ENCODE measurements at regions not wholly inside any gene's neighbourhood (a gene's known extent, or its start where the extent isn't known, plus 50 kb on each side); places are given as distances from the start of the nearest gene placed in this dataset.

DNA sequence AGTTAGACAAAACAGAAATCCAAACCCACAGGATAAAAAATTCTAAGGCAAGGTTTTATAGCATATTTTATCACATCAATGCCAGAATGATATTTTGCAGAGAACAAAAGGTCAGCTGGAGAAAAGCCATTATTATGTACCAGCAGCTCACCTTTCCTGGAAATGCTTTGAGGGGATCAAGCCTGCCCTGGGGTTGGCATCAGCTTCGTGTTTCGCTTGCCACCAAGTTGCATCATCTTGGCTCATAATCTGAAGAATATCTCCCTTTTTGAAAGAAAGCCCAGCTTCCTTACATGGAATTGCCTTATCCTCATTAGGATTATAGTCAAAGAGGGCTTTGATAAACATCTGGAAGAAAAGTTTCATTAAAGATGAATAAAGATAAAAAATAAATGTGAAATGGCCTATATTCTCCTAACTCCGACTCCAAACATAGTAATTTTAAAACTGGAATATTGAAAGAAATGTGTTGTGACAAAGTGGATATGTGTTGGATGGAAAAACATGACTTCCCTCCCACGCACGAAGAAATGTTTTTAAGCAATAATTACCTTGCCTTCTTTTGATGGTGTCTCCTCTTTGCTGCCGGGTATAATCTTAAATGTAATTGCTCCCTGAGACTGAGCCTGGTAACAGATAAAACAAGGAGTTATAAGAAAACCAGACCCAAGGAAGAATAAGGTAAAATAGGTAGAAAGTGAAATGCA lies 121.3 kb upstream of the ODAD2 start:
- no peak overlapping the region for H3K9ac ChIP-seq (ENCODE audit: low read length)
- TF ChIP-seq SMC3 (conservative IDR thresholded peaks at IDR 0.05; ENCODE audit: poor library complexity) (no peak), POLR2AphosphoS5 (IDR thresholded peaks at IDR 0.05) (no peak), EP300 (conservative IDR thresholded peaks at IDR 0.05; ENCODE audit: poor library complexity, severe bottlenecking) (no peak), TAF1 (IDR thresholded peaks at IDR 0.05; ENCODE audit: low read depth) (no peak), RAD21 (conservative IDR thresholded peaks at IDR 0.05) (no peak), MXI1 (conservative IDR thresholded peaks at IDR 0.05; ENCODE audit: poor library complexity, severe bottlenecking) (no peak), EZH2 (IDR thresholded peaks at IDR 0.05; ENCODE audit: borderline replicate concordance, insufficient read depth, low read length, poor library complexity, severe bottlenecking) (no peak)
- TF ChIP-seq, protein P1, sequence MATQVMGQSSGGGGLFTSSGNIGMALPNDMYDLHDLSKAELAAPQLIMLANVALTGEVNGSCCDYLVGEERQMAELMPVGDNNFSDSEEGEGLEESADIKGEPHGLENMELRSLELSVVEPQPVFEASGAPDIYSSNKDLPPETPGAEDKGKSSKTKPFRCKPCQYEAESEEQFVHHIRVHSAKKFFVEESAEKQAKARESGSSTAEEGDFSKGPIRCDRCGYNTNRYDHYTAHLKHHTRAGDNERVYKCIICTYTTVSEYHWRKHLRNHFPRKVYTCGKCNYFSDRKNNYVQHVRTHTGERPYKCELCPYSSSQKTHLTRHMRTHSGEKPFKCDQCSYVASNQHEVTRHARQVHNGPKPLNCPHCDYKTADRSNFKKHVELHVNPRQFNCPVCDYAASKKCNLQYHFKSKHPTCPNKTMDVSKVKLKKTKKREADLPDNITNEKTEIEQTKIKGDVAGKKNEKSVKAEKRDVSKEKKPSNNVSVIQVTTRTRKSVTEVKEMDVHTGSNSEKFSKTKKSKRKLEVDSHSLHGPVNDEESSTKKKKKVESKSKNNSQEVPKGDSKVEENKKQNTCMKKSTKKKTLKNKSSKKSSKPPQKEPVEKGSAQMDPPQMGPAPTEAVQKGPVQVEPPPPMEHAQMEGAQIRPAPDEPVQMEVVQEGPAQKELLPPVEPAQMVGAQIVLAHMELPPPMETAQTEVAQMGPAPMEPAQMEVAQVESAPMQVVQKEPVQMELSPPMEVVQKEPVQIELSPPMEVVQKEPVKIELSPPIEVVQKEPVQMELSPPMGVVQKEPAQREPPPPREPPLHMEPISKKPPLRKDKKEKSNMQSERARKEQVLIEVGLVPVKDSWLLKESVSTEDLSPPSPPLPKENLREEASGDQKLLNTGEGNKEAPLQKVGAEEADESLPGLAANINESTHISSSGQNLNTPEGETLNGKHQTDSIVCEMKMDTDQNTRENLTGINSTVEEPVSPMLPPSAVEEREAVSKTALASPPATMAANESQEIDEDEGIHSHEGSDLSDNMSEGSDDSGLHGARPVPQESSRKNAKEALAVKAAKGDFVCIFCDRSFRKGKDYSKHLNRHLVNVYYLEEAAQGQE (IDR thresholded peaks at IDR 0.05; ENCODE audit: borderline replicate concordance) = no peak
- TF ChIP-seq, protein P2, sequence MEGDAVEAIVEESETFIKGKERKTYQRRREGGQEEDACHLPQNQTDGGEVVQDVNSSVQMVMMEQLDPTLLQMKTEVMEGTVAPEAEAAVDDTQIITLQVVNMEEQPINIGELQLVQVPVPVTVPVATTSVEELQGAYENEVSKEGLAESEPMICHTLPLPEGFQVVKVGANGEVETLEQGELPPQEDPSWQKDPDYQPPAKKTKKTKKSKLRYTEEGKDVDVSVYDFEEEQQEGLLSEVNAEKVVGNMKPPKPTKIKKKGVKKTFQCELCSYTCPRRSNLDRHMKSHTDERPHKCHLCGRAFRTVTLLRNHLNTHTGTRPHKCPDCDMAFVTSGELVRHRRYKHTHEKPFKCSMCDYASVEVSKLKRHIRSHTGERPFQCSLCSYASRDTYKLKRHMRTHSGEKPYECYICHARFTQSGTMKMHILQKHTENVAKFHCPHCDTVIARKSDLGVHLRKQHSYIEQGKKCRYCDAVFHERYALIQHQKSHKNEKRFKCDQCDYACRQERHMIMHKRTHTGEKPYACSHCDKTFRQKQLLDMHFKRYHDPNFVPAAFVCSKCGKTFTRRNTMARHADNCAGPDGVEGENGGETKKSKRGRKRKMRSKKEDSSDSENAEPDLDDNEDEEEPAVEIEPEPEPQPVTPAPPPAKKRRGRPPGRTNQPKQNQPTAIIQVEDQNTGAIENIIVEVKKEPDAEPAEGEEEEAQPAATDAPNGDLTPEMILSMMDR (IDR thresholded peaks at IDR 0.05; ENCODE audit: poor library complexity, severe bottlenecking) = no peak
- no peaks in the 10 kb centered on the region for H3K9me2 ChIP-seq (ENCODE audit: insufficient read depth, low read length)
- no peaks in the 10 kb centered on the region for H3K79me2 ChIP-seq (replicated peaks; ENCODE audit: insufficient read depth, low read length)
- no peaks in the 10 kb centered on the region for H3K27me3 ChIP-seq (ENCODE audit: insufficient read depth, low read depth, low read length)
- H3K4me2 ChIP-seq (ENCODE audit: low read length) = no peak overlapping the region
- H3K4me3 ChIP-seq (ENCODE audit: low read length) = no peak overlapping the region
- H3F3A ChIP-seq (ENCODE audit: insufficient read depth, low read length, poor library complexity, severe bottlenecking) = no peaks in the 10 kb centered on the region
- H3K36me3 ChIP-seq (ENCODE audit: insufficient read depth, low read length) = no peaks in the 10 kb centered on the region
- no peak overlapping the region for H2AFZ ChIP-seq (ENCODE audit: low read depth, low read length)
- H3K27ac ChIP-seq (ENCODE audit: low read length) = no peak overlapping the region
- no peaks in the 10 kb centered on the region for H3K9me3 ChIP-seq (ENCODE audit: low read length)
- H4K20me1 ChIP-seq (ENCODE audit: insufficient read depth) = no peaks in the 10 kb centered on the region

DNA sequence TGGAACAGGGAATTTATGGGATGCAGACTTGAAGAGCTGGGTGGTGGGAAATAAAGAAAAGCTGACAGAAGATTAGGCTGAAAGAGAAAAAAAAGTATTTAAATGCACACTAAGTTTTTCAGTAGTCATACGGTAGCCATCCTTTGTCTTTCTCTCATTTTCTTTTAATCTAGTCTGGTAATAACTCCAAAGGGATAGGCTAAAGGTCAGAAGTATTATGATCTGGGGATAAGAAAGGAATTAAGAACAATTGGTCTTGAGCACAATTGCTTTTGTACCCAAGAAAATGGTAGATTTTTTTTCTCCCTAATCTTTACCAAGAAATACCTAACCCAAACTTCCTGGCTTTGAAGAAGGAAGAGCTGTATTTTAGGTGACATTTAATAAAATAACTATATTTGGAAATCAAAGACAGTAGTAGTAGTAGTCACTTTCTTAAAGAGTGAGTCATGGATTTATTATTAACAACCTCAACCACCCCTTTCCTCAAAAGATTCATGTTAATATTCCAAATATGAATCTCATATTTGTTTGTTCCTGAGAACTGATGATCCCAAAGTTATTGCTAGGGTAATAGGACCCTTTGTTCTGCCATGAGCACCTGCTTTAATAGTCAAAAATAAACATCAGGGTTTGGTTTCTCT lies 120.2 kb upstream of the ODAD2 start:
- Histone ChIP-seq H3K36me3 (ENCODE audit: insufficient read depth, low read length) (no peaks in the 10 kb centered on the region), H3K9me3 (ENCODE audit: low read length) (no peaks in the 10 kb centered on the region), H3K4me2 (ENCODE audit: low read length) (no peak overlapping the region), H3F3A (ENCODE audit: insufficient read depth, low read length, poor library complexity, severe bottlenecking) (no peaks in the 10 kb centered on the region), H3K9me2 (ENCODE audit: insufficient read depth, low read length) (no peaks in the 10 kb centered on the region), H3K27ac (ENCODE audit: low read length) (no peak overlapping the region), H4K20me1 (ENCODE audit: insufficient read depth) (no peaks in the 10 kb centered on the region), H2AFZ (ENCODE audit: low read depth, low read length) (no peak overlapping the region), H3K27me3 (ENCODE audit: insufficient read depth, low read depth, low read length) (no peaks in the 10 kb centered on the region), H3K79me2 (replicated peaks; ENCODE audit: insufficient read depth, low read length) (no peaks in the 10 kb centered on the region), H3K4me3 (ENCODE audit: low read length) (no peak overlapping the region), H3K9ac (ENCODE audit: low read length) (no peak overlapping the region)
- TF ChIP-seq TAF1 (IDR thresholded peaks at IDR 0.05; ENCODE audit: low read depth) (no peak), RAD21 (conservative IDR thresholded peaks at IDR 0.05) (no peak), EP300 (conservative IDR thresholded peaks at IDR 0.05; ENCODE audit: poor library complexity, severe bottlenecking) (no peak)
- TF ChIP-seq, protein P2 (IDR thresholded peaks at IDR 0.05; ENCODE audit: poor library complexity, severe bottlenecking) = no peak

All from neural cell (in vitro differentiated cells).